HG03520 (cell line): ENCODE measurements at regions not wholly inside any gene's neighbourhood (a gene's known extent, or its start where the extent isn't known, plus 50 kb on each side); places are given as distances from the start of the nearest gene placed in this dataset.

ENCODE experiments used
- ATAC-seq: cut with Tn5 transposase; IDR thresholded peaks from one replicate; pipeline ENCODE4 v1.9.1; 2021; ENCODE audit warnings: mild to moderate bottlenecking, moderate library complexity; ENCODE audit not compliant: unreplicated experiment

DNA sequence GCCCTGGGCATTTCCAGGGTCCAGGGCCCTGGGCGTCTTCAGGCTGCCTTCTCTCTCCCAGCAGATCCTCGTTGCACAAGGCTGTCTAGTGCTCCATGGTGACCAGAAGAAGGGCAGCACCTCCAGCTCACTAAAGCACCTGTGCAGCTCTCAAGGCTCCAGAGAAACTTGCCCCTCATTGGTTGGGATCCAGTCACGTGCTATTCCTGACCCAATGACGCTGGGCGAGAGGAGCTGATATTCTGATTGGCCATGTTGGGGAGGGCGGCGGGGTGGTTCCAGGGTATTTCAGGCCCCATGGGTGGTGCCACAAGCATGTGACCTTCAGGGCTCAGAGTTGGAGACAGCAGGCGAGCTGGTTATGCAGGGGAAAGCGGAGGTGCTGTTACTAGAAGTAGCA, 309.1 kb downstream of the TOX3 start:
- no peak for ATAC-seq

GRCh38 chr16:52235186-52235585, 311.8 kb downstream of the TOX3 start:
- ATAC-seq = no peak

- ATAC-seq = no peak
Measured at GRCh38 chr16:52234626-52235025, 312.3 kb downstream of the TOX3 start.

DNA sequence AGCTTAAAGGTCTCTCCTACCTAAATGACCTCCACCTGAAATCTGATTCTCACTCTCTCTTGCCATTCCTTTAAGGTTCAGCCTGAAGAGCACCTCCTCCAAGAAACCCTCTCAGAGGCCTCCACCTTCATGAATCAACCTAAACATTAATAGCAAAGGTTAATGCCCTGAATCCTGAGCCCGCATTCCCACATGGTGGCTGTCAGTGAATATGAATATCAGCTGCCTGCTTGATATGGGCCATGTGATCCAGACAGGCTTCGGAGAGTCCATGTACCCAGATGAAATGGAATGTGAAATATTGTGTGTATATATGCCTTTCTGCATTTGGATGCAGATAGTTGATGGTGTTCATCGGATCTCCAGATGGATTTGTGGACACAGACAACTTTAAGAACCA, 317.5 kb downstream of the TOX3 start:
- ATAC-seq = no peak

DNA sequence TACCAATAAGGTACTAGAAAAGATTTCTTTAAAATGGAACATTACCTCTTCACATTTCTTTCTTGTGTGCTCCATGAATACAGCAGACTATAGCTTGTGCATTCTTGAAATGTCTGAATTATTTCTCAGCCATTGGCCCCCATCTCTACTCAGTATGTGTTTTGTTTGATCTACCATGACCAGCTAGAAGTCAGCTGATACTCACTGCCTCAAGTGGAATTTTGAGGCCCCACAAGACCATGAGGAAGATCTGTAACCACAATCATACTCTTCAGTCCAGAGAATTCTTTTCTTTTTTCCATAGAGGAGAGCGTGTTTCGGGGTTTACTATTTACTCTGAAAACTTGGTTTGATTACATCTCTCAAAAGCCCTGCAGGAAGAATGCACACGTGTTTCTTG, 319.1 kb downstream of the TOX3 start:
- no peak for ATAC-seq

- no peak for ATAC-seq
Measured at GRCh38 chr16:52212841-52213240, 334.1 kb downstream of the TOX3 start.

DNA sequence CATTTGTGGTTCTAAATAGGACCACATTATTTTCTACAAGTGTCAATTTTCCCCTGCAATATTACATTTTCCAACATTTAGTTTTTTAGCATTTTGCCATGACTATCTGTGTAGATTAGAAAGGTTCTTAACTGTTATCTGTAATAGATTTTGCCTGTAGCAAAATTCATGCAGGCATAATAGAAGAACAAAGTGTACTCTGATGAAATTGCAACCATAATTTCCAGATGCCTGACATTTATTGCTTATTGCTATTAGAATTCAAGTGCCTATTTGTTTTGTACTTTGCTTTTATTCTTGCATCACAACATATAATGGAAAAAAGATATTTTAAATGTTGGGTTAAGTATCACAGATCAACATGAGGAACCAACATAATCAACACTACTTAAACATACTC, 337.7 kb downstream of the TOX3 start:
- ATAC-seq = no peak

DNA sequence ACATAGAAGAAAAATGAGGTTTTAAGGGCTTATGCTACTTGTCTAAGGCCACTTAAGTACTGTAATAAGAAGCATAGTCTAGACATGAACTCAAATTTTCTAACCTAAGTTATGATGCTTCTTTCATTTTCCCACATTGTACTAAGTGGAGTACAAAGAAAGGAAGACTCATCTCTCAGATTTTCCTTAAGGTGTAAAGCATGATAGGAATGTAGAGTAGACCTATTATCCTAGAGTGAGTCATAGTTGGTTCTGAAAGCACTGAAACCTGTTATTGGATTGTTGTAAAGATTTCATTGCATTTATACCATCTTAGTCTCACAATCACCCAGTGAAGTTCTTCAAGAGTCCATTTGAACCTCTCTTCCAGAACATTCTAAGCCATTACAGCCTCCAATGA, 343.8 kb downstream of the TOX3 start:
- ATAC-seq = no peak

GRCh38 chr16:52193441-52193840, 353.5 kb downstream of the TOX3 start:
- ATAC-seq = no peak

DNA sequence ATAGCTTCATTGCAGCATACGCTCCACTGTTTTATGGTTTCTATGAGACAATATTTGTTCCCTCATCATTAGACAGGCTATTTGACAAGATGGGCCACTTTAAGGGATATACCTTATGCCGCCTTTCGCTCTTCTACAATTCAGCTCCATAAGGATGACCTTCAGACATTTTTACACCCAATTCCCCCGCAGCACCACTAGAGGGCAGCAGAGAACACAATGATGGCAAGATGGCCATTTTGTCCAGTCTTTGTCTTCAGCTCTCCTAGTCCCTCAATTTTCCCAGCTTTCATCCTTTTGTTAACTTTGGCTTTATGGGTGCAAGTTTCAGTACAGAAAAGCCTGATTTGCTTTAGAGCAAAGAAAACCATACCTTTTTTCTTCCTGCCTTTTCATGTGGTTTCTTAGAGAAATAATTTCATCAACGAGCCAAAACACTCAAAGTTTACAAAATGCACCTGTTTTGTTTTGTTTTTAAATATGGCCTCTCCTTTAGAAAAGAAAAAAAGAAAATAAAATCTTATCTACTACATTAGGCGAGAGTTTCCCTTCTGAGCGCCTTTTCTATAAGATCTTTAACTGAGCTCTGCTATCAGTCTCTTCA, 355.3 kb downstream of the TOX3 start:
- peak; percentile 48 for ATAC-seq

- ATAC-seq = no peak
Measured at GRCh38 chr16:52184336-52184735, 362.6 kb downstream of the TOX3 start.

GRCh38 chr16:52182840-52183239, 364.1 kb downstream of the TOX3 start:
- no peak for ATAC-seq

DNA sequence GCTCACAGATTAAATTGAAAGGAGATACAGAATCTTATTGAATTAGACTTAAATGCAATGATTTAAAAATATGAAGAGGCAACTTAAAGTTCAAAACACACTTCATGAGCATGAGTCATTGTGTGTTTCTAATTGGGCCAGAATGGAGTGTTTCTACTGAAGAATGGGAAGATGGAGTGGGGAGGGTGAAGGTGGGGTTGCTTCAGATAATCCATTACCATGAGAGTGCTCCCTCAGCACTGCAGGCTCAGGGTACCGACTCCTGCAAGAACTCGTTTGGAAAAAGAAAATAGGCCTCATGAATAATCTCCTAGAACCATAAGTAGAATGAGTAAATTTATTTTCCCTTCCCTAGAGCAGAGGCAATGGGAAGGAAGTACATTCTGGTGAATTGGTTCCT, 372.8 kb downstream of the TOX3 start:
- ATAC-seq = no peak

GRCh38 chr16:52171481-52171880, 375.5 kb downstream of the TOX3 start:
- no peak for ATAC-seq

- no peak for ATAC-seq
Measured at GRCh38 chr16:52167328-52167727, 379.6 kb downstream of the TOX3 start.

- no peak for ATAC-seq
Measured at GRCh38 chr16:52165961-52166360, 381.0 kb downstream of the TOX3 start.

DNA sequence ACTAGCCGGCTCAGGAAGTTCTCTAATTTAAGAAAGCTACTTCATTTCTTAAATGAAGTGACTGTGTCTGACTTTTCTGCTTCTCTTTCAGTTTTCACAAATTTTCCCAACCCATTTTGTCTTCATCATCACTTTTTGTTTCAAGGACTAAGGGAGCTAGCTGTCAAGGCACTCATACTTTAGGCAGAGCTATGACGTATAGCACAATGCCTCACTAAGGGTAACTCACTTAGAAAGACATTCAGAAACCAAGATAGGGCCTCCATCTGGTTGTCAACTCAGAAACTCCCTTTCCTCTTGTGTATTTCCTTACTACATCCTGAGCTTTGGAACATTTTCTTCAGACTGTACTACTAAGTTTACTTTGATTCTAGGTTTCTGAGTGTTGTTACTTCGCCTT, 397.9 kb downstream of the TOX3 start:
- ATAC-seq = no peak

- no peak for ATAC-seq
Measured at GRCh38 chr16:52141871-52142270, 405.1 kb downstream of the TOX3 start.

- no peak for ATAC-seq
Measured at GRCh38 chr16:52128361-52128760, 418.6 kb downstream of the TOX3 start.

DNA sequence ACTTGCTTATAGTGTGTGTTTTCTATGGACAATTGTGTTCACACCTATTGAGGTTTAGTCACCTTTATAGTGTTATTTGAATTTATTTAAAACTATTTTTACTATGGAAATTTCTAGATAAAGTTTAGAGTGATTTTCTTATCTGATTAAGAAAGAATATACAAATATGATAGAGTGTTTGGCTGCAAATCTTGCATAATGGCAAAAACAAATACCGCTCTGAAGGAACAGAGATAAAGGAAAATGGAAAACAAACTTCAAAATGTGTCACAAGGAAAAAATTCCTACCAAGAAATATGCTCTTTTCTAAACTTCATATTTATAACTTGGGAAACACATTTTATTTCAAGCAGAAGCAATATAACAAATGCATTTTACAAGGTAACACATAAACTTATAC, 423.1 kb downstream of the TOX3 start:
- no peak for ATAC-seq

DNA sequence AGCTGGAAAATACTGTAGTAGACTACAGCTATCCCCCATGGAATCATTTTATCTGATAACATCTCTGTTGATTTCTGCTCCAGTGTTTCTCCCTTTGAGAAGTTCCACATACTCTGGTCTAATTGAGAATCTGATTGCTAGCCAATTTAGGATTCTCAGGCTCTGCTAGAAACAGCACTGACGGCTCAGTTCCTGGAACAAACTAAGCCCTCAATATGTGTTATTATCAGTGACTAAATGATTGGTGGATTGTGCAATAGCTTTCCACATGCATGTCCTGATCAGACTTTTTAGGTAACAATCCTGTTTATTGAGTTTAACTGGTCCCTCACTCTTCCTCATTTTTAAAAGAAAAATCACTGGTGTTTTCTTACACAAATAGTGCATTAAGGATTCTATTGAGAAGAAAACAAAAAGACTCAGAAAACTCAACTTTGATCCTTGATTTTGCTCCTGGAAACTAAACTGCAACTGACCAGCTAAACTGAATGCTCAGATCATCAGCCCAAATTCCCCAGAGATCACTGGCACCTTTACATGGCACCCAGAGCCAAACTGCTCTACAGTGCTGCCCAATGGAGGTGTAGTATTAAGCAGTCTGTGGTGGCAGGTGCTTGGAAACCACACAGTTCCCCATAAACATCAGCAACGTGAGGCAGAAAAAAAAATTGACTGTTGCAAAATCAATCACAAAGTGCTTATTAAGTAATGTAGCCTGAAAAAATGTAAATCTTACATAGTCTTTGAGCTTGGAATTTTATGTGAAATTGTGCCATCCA, 423.7 kb downstream of the TOX3 start:
- ATAC-seq = no peak

DNA sequence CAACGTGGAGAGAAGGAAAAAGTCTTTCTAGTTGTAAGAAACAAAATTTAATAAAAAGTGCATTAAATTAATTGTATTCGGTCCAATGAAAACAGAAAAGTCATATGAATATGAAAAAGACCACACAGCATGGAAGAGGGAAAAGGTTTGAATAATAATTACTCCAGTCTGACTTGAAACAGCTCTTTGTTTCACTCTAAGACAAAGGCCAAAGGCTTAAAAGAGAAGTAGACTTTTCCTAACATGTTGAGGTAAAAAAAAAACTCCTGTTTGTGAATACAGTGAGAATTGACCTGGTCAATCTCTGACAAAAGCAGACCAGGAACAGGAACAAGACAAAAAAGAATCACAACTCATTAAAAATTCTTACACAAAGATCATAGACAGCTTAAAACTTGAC, 429.8 kb downstream of the TOX3 start:
- no peak for ATAC-seq

GRCh38 chr16:52114379-52114778, 432.6 kb downstream of the TOX3 start:
- ATAC-seq = no peak
